HepG2 (cell line): ENCODE measurements at regions not wholly inside any gene's neighbourhood (a gene's known extent, or its start where the extent isn't known, plus 50 kb on each side); places are given as distances from the start of the nearest gene placed in this dataset.

Experiments
- ATAC-seq: fragments of 200-7000 bp; cut with Tn5 transposase; 3 replicates; pipeline ENCODE4 v1.9.1; 2020; ENCODE audit warnings: mild to moderate bottlenecking, moderate library complexity
- BruUV-seq: library from RNA; stranded (reverse); fragments of 400-500 nt; replicated peaks from 2 replicates; lab custom pipeline; 2021; lab: Mats Ljungman, UMichigan
- CTCF ChIA-PET: fragments of 300-600 bp; formaldehyde crosslinking; extraction: SDS; loops from one replicate; lab custom pipeline; 2021; ENCODE audit warnings: low total read pairs, inconsistent platforms, low intra/inter-chr PET ratio; lab: Yijun Ruan, JAX
- POLR2A ChIA-PET: fragments of 350-600 bp; sonication (Branson Sonifier 250); formaldehyde crosslinking; loops from one replicate; lab custom pipeline; 2020; ENCODE audit warnings: antibody characterized with exemption, inconsistent platforms; lab: Yijun Ruan, JAX
- DNase-seq: peaks from one replicate; pipeline ENCODE4 v3.0.0-alpha.2; 2015; ENCODE audit warnings: low spot score
- FAIRE-seq: peaks from 3 replicates; lab custom pipeline; 2011; peaks lifted over from hg19 to GRCh38; lab: Jason Lieb, UNC
- H2AFZ ChIP-seq: one replicate; pipeline ENCODE4 v1.6.1; 2011; ENCODE audit warnings: low read length, inconsistent platforms
- H3K27ac ChIP-seq: fragments of 300-600 bp; 3 replicates; pipeline ENCODE4 v1.8.0; 2011; ENCODE audit warnings: mixed run types, mild to moderate bottlenecking, mixed read lengths, low read length, inconsistent platforms; ENCODE audit not compliant: insufficient read depth; ENCODE audit errors: extremely low read length
- H3K27me3 ChIP-seq, 2 experiments: fragments of 200-600 bp in 1 of 2; 2 replicates in 1 of 2; 3 replicates in 1 of 2; pipeline versions ENCODE4 v1.6.0 to v1.8.0; 2011; ENCODE audit warnings: low read length in 2 of 2, mild to moderate bottlenecking in 2 of 2, moderate library complexity in 2 of 2, inconsistent platforms in 1 of 2; ENCODE audit not compliant: insufficient read depth in 2 of 2, control insufficient read depth in 1 of 2
- H3K36me3 ChIP-seq, 2 experiments: fragments of 200-600 bp in 1 of 2; replicated peaks in 1 of 2; 2 replicates in 1 of 2; 3 replicates in 1 of 2; pipeline versions ENCODE4 v1.5.1 to v1.8.0; 2011; ENCODE audit warnings: low read length in 2 of 2, inconsistent platforms in 1 of 2; ENCODE audit not compliant: insufficient read depth in 2 of 2, control insufficient read depth in 1 of 2
- H3K4me1 ChIP-seq: 2 replicates; pipeline ENCODE4 v1.5.1; 2012; ENCODE audit warnings: low read length, inconsistent platforms; ENCODE audit not compliant: insufficient read depth
- H3K4me2 ChIP-seq: 2 replicates; pipeline ENCODE4 v1.6.0; 2011; ENCODE audit warnings: low read depth, low read length, inconsistent platforms
- H3K4me3 ChIP-seq, 3 experiments: fragments of 200-600 bp in 1 of 3; sonication (generic), shearing (Covaris generic) in 1 of 3; replicated peaks in 1 of 3; 2 replicates each; pipeline ENCODE4 v1.5.1; 2011 to 2016; ENCODE audit warnings: low read length in 3 of 3, inconsistent platforms in 2 of 3, low read depth in 2 of 3, mild to moderate bottlenecking in 2 of 3, control low read depth in 1 of 3, mixed read lengths in 1 of 3; ENCODE audit not compliant: insufficient read depth in 1 of 3
- H3K79me2 ChIP-seq: one replicate; pipeline ENCODE4 v1.6.1; 2011; ENCODE audit warnings: low read length, inconsistent platforms; ENCODE audit not compliant: insufficient read depth
- H3K9ac ChIP-seq: 2 replicates; pipeline ENCODE4 v1.6.0; 2011; ENCODE audit warnings: mild to moderate bottlenecking, low read depth, low read length, inconsistent platforms; ENCODE audit not compliant: insufficient read depth
- H3K9me3 ChIP-seq: 2 replicates; pipeline ENCODE4 v1.5.1; 2012; ENCODE audit warnings: mild to moderate bottlenecking, low read length
- H4K20me1 ChIP-seq: 2 replicates; pipeline ENCODE4 v1.6.0; 2011; ENCODE audit warnings: inconsistent platforms, mild to moderate bottlenecking, low read length, moderate library complexity; ENCODE audit not compliant: insufficient read depth
- MATR3 ChIP-seq: sonication (generic); formaldehyde crosslinking; IDR thresholded peaks from 2 replicates; pipeline ENCODE4 v1.4.0; 2020; ENCODE audit warnings: missing genetic modification reagents
- POLR2G ChIP-seq: fragments of 200-400 bp; formaldehyde crosslinking; IDR thresholded peaks from 2 replicates; pipeline ENCODE4 v1.6.1; 2018; ENCODE audit warnings: mild to moderate bottlenecking, low read depth, low read length, moderate library complexity
- SP1 ChIP-seq, 2 experiments: fragments of 450-650 bp in 1 of 2; sonication (generic) in 1 of 2; formaldehyde crosslinking in 1 of 2; IDR thresholded peaks; 2 replicates each; pipeline versions ENCODE4 v1.4.0 to v1.6.1; 2016 to 2020; ENCODE audit warnings: missing genetic modification reagents in 1 of 2
- SYNCRIP ChIP-seq: fragments of 200-400 bp; formaldehyde crosslinking; IDR thresholded peaks from 2 replicates; pipeline ENCODE4 v1.6.1; 2018; ENCODE audit warnings: mild to moderate bottlenecking, low read depth, low read length; ENCODE audit not compliant: insufficient read depth
- WGBS: methylation state at CpG from one replicate; pipeline ENCODE4 v1.1.6; 2017; ENCODE audit warnings: low lambda C conversion rate; 5-methylcytosine and 5-hydroxymethylcytosine counted together
- in situ Hi-C: cut with HindIII; loops from 2 replicates; pipeline ENCODE4 v1.10.0; 2017; ENCODE audit warnings: low pct_unique_long_range_greater_than_20kb; ENCODE audit not compliant: extremely low pct_ligation_motif_present
- intact Hi-C: fragments of 100-400 bp; cut with micrococcal nuclease; formaldehyde crosslinking; loops from one replicate; pipeline ENCODE4 v1.10.0; 2022; ENCODE audit not compliant: unreplicated experiment
- TF ChIP-seq, protein P1 (sequence below): sonication (generic); formaldehyde crosslinking; IDR thresholded peaks from 2 replicates; pipeline ENCODE4 v1.5.0; 2020; ENCODE audit warnings: mild to moderate bottlenecking, missing genetic modification reagents, borderline replicate concordance
- TF ChIP-seq, protein P2 (sequence below): sonication (generic); formaldehyde crosslinking; IDR thresholded peaks from 2 replicates; pipeline ENCODE4 v1.4.0; 2020; ENCODE audit warnings: mild to moderate bottlenecking, missing genetic modification reagents
- TF ChIP-seq, protein P3 (sequence below): sonication (generic); formaldehyde crosslinking; IDR thresholded peaks from 2 replicates; pipeline ENCODE4 v1.5.1; 2020; ENCODE audit warnings: mild to moderate bottlenecking, missing genetic modification reagents, borderline replicate concordance
- TF ChIP-seq, protein P4 (sequence below): sonication (generic); formaldehyde crosslinking; IDR thresholded peaks from 2 replicates; pipeline ENCODE4 v1.8.0; 2022; ENCODE audit warnings: mild to moderate bottlenecking, missing genetic modification reagents, moderate library complexity

DNA sequence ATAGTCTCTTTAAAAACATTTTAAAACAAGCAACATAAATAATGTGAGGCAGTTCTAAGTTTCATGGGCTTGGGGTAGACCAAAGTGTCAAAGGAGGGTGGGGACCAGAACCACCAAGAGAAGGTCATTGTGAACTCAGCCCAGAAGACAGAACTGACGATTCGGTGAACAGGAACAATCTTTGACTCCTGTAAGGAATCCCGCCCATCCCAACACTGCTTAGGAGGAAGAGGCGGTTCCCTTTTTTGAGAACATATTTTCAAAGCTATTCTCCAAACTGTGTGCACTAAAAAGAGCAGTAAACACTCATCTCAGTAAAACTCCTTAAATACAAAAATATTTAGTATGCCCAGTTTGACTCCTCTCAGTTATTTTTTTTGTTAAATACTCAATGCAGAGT, 176.5 kb upstream of the TLE4 start:
- FAIRE-seq: no peak
- H3K4me3 ChIP-seq: no peak overlapping the region
- 5% methylated on average over 4 of the region's 4 CpGs for WGBS
- no peaks in the 10 kb centered on the region for H3K79me2 ChIP-seq
- in situ Hi-C loops: no loop called here
- CTCF ChIA-PET: no interaction called here
- BruUV-seq: no TSS peak
- no peak overlapping the region for H2AFZ ChIP-seq
- no peaks in the 10 kb centered on the region for H4K20me1 ChIP-seq
- TF ChIP-seq SYNCRIP (no peak), SP1 (IDR thresholded peaks at IDR 0.05) (no peak), SP1 (CRISPR knock-in tag; IDR thresholded peaks at IDR 0.05) (no peak), MATR3 (CRISPR knock-in tag) (no peak), POLR2G (no peak)
- TF ChIP-seq, protein P1, sequence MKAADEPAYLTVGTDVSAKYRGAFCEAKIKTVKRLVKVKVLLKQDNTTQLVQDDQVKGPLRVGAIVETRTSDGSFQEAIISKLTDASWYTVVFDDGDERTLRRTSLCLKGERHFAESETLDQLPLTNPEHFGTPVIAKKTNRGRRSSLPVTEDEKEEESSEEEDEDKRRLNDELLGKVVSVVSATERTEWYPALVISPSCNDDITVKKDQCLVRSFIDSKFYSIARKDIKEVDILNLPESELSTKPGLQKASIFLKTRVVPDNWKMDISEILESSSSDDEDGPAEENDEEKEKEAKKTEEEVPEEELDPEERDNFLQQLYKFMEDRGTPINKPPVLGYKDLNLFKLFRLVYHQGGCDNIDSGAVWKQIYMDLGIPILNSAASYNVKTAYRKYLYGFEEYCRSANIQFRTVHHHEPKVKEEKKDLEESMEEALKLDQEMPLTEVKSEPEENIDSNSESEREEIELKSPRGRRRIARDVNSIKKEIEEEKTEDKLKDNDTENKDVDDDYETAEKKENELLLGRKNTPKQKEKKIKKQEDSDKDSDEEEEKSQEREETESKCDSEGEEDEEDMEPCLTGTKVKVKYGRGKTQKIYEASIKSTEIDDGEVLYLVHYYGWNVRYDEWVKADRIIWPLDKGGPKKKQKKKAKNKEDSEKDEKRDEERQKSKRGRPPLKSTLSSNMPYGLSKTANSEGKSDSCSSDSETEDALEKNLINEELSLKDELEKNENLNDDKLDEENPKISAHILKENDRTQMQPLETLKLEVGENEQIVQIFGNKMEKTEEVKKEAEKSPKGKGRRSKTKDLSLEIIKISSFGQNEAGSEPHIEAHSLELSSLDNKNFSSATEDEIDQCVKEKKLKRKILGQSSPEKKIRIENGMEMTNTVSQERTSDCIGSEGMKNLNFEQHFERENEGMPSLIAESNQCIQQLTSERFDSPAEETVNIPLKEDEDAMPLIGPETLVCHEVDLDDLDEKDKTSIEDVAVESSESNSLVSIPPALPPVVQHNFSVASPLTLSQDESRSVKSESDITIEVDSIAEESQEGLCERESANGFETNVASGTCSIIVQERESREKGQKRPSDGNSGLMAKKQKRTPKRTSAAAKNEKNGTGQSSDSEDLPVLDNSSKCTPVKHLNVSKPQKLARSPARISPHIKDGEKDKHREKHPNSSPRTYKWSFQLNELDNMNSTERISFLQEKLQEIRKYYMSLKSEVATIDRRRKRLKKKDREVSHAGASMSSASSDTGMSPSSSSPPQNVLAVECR (CRISPR knock-in tag): no peak
- TF ChIP-seq, protein P2, sequence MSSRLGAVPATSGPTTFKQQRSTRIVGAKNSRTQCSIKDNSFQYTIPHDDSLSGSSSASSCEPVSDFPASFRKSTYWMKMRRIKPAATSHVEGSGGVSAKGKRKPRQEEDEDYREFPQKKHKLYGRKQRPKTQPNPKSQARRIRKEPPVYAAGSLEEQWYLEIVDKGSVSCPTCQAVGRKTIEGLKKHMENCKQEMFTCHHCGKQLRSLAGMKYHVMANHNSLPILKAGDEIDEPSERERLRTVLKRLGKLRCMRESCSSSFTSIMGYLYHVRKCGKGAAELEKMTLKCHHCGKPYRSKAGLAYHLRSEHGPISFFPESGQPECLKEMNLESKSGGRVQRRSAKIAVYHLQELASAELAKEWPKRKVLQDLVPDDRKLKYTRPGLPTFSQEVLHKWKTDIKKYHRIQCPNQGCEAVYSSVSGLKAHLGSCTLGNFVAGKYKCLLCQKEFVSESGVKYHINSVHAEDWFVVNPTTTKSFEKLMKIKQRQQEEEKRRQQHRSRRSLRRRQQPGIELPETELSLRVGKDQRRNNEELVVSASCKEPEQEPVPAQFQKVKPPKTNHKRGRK: no peak
- TF ChIP-seq, protein P3, sequence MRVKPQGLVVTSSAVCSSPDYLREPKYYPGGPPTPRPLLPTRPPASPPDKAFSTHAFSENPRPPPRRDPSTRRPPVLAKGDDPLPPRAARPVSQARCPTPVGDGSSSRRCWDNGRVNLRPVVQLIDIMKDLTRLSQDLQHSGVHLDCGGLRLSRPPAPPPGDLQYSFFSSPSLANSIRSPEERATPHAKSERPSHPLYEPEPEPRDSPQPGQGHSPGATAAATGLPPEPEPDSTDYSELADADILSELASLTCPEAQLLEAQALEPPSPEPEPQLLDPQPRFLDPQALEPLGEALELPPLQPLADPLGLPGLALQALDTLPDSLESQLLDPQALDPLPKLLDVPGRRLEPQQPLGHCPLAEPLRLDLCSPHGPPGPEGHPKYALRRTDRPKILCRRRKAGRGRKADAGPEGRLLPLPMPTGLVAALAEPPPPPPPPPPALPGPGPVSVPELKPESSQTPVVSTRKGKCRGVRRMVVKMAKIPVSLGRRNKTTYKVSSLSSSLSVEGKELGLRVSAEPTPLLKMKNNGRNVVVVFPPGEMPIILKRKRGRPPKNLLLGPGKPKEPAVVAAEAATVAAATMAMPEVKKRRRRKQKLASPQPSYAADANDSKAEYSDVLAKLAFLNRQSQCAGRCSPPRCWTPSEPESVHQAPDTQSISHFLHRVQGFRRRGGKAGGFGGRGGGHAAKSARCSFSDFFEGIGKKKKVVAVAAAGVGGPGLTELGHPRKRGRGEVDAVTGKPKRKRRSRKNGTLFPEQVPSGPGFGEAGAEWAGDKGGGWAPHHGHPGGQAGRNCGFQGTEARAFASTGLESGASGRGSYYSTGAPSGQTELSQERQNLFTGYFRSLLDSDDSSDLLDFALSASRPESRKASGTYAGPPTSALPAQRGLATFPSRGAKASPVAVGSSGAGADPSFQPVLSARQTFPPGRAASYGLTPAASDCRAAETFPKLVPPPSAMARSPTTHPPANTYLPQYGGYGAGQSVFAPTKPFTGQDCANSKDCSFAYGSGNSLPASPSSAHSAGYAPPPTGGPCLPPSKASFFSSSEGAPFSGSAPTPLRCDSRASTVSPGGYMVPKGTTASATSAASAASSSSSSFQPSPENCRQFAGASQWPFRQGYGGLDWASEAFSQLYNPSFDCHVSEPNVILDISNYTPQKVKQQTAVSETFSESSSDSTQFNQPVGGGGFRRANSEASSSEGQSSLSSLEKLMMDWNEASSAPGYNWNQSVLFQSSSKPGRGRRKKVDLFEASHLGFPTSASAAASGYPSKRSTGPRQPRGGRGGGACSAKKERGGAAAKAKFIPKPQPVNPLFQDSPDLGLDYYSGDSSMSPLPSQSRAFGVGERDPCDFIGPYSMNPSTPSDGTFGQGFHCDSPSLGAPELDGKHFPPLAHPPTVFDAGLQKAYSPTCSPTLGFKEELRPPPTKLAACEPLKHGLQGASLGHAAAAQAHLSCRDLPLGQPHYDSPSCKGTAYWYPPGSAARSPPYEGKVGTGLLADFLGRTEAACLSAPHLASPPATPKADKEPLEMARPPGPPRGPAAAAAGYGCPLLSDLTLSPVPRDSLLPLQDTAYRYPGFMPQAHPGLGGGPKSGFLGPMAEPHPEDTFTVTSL (CRISPR knock-in tag): no peak
- TF ChIP-seq, protein P4, sequence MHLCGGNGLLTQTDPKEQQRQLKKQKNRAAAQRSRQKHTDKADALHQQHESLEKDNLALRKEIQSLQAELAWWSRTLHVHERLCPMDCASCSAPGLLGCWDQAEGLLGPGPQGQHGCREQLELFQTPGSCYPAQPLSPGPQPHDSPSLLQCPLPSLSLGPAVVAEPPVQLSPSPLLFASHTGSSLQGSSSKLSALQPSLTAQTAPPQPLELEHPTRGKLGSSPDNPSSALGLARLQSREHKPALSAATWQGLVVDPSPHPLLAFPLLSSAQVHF: no peak
- H3K27me3 ChIP-seq: no peaks in the 10 kb centered on the region
- POLR2A ChIA-PET: no interaction called here
- H3K4me1 ChIP-seq: no peaks in the 10 kb centered on the region
- no peaks in the 10 kb centered on the region for H3K9me3 ChIP-seq
- no peak overlapping the region for H3K4me2 ChIP-seq
- ATAC-seq: no peak
- no peak for DNase-seq
- no peaks in the 10 kb centered on the region for H3K36me3 ChIP-seq
- intact Hi-C loops: no loop called here
- no peak overlapping the region for H3K9ac ChIP-seq
- H3K27ac ChIP-seq: no peak overlapping the region
